Colonic mucosa (tissue), 4 donors: ENCODE measurements at regions not wholly inside any gene's neighbourhood (a gene's known extent, or its start where the extent isn't known, plus 50 kb on each side); places are given as distances from the start of the nearest gene placed in this dataset.
"Not testable (repeated sequence)": the region's sequence is repeated elsewhere in the genome, so short reads cannot be mapped to it uniquely, and the experiment has no call there.

Experiments
- DNase-seq: peaks from one replicate; pipeline ENCODE4 v3.0.0-alpha.2; 2020
- H3K27ac ChIP-seq: fragments of 200-600 bp; one replicate; pipeline ENCODE4 v1.8.0; 2021
- H3K27me3 ChIP-seq: fragments of 200-600 bp; one replicate; pipeline ENCODE4 v1.8.0; 2021
- H3K36me3 ChIP-seq: fragments of 200-600 bp; one replicate; pipeline ENCODE4 v1.8.0; 2021
- H3K4me1 ChIP-seq: fragments of 200-600 bp; one replicate; pipeline ENCODE4 v1.8.0; 2021; ENCODE audit warnings: mild to moderate bottlenecking
- H3K4me3 ChIP-seq: fragments of 200-600 bp; one replicate; pipeline ENCODE4 v1.8.0; 2021
- H3K9ac ChIP-seq, 2 donors: one replicate each; pipeline ENCODE4 v1.7.0; 2013; ENCODE audit warnings: control low read depth in 2 of 2, low read depth in 2 of 2, low read length in 2 of 2
- H3K9me3 ChIP-seq: fragments of 200-600 bp; one replicate; pipeline ENCODE4 v1.8.0; 2021
- intact Hi-C: fragments of 100-400 bp; cut with DNase I; formaldehyde crosslinking; loops from one replicate; pipeline ENCODE4 v1.14.1; 2022
- TF ChIP-seq, protein P1 (sequence below): fragments of 200-600 bp; IDR thresholded peaks from one replicate; pipeline ENCODE4 v1.8.0; 2022; ENCODE audit warnings: antibody characterized with exemption, mild to moderate bottlenecking
- donor health status: healthy.
- donor health status: DM: no; HTN: no; CAD: no.
- donor health status: DM: no; HTN: no; CAD: no.

DNA sequence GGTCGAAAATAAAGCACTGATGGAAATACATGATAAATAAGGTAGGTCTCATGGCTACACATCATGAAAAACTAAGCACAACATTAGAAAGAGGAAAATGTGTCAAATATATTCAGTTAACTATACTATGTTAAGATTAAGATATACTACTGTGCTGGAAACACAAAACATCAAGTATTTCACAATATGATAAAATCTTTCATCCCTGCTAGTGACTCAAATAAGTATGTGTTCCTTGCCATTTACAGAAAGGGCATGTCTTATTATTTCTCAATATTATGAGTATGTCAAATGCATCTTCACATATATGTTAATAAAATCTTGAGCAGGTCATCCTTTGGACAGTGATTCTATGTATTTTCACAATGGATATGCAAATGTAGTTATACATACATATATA is 1260.1 kb upstream of the ADGRL2 start:
- DNase-seq, result no peak

DNA sequence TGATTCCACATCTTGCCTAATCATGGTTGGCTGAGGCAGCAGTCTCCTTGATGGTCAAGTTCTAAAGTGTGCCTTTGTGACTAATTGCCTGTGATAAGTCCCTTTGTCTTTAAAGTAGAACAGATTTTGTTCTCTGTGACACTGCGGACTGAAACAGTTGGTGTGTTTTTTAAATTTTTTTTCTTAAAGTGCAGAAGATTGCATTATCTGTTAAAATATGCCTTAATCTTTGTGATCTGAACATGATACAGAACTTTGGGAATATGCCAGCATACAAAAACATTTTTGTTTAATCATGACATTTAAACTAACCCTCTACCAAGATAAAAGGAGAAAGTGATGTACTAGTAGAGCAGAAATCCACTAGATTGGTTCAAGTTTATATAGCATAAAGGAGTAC is 1260.6 kb upstream of the ADGRL2 start:
- Histone ChIP-seq H3K9ac (no peak overlapping the region), H3K36me3 (no peaks in the 10 kb centered on the region), H3K27me3 (no peaks in the 10 kb centered on the region), H3K4me1 (no peaks in the 10 kb centered on the region), H3K9me3 (no peaks in the 10 kb centered on the region), H3K4me3 (no peak overlapping the region), H3K27ac (no peak overlapping the region)
- intact Hi-C loops, result no loop called here
- TF ChIP-seq, protein P1, sequence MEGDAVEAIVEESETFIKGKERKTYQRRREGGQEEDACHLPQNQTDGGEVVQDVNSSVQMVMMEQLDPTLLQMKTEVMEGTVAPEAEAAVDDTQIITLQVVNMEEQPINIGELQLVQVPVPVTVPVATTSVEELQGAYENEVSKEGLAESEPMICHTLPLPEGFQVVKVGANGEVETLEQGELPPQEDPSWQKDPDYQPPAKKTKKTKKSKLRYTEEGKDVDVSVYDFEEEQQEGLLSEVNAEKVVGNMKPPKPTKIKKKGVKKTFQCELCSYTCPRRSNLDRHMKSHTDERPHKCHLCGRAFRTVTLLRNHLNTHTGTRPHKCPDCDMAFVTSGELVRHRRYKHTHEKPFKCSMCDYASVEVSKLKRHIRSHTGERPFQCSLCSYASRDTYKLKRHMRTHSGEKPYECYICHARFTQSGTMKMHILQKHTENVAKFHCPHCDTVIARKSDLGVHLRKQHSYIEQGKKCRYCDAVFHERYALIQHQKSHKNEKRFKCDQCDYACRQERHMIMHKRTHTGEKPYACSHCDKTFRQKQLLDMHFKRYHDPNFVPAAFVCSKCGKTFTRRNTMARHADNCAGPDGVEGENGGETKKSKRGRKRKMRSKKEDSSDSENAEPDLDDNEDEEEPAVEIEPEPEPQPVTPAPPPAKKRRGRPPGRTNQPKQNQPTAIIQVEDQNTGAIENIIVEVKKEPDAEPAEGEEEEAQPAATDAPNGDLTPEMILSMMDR, result no peak
- DNase-seq, result no peak

More for the DNA sequence above, 1260.1 kb upstream of the ADGRL2 start:
- intact Hi-C loops, result no loop called here
- Histone ChIP-seq H3K27me3 (no peaks in the 10 kb centered on the region), H3K27ac (no peak overlapping the region), H3K4me3 (no peak overlapping the region), H3K9ac (no peak overlapping the region), H3K4me1 (no peaks in the 10 kb centered on the region), H3K36me3 (no peaks in the 10 kb centered on the region), H3K9me3 (no peaks in the 10 kb centered on the region)
- TF ChIP-seq, protein P1, result no peak

DNA sequence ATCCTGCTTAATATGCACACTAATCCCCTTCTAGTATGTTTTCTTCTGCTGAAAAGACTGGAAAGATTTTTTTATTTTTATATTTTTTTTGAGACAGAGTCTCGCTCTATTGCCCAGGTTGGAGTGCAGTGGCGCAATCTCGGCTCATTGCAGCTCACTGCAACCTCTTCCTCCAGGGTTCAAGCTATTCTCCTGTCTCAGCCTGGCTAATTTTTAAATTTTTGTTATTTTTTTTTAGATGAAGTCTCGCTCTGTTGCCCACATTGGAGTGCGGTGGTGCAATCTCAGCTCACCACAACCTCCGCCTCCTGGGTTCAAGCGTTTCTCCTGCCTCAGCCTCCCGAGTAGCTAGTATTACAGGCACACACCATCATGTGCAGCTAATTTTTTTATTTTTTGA is 1261.4 kb upstream of the ADGRL2 start:
- DNase-seq, H3K27ac ChIP-seq, H3K9ac ChIP-seq, H3K9me3 ChIP-seq, H3K27me3 ChIP-seq, H3K4me1 ChIP-seq, H3K4me3 ChIP-seq, intact Hi-C loops, H3K36me3 ChIP-seq: not testable (repeated sequence)

DNA sequence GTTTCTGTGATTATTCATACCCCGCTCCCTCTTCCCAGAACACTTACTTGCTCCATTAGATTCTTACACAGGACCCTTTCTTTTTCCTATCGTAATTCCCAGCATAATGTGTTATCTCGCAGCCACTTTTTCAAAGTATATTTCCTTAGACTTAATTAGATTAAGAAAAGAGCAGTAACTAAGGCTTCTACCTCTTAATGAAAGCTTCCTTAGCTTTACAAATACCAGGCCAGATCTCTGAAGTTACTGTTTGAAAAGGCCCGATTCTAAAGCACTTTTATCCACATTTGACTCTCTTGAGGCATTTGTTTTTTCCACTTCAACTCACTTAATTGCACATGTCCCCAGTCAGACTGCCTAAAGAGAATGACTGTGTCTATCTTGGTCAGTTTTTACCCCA is 1264.3 kb upstream of the ADGRL2 start:
- Histone ChIP-seq H3K36me3 (no peaks in the 10 kb centered on the region), H3K27ac (no peak overlapping the region), H3K4me3 (no peak overlapping the region), H3K27me3 (no peaks in the 10 kb centered on the region), H3K9ac (no peak overlapping the region), H3K9me3 (no peaks in the 10 kb centered on the region), H3K4me1 (no peaks in the 10 kb centered on the region)
- DNase-seq, result no peak
- TF ChIP-seq, protein P1, result no peak
- intact Hi-C loops, result no loop called here

DNA sequence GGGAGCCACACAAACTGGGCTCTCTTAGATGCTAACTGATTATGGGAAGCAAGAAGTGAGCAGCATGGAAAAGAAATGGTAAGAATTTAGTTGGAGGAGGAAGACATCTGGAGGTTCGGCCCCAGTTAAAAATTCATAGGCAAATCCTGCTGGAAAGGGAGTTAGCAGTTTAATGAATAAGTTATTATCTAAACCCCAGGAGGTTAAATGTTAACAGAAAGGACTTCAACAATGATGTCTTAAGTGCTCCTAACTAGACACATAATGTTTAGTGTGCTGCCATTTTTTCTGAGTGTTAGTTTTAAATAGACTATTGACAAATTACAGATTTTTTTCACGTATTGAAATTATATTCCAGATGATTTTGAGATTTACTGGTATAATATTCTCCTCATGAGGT is 1265.3 kb upstream of the ADGRL2 start:
- H3K27ac ChIP-seq, result no peak overlapping the region
- H3K36me3 ChIP-seq, result no peaks in the 10 kb centered on the region
- no peak for DNase-seq
- H3K9me3 ChIP-seq, result no peaks in the 10 kb centered on the region
- no peak overlapping the region for H3K4me3 ChIP-seq
- no peak overlapping the region for H3K9ac ChIP-seq
- TF ChIP-seq, protein P1, result no peak
- intact Hi-C loops, result no loop called here
- no peaks in the 10 kb centered on the region for H3K4me1 ChIP-seq
- H3K27me3 ChIP-seq, result no peaks in the 10 kb centered on the region

DNA sequence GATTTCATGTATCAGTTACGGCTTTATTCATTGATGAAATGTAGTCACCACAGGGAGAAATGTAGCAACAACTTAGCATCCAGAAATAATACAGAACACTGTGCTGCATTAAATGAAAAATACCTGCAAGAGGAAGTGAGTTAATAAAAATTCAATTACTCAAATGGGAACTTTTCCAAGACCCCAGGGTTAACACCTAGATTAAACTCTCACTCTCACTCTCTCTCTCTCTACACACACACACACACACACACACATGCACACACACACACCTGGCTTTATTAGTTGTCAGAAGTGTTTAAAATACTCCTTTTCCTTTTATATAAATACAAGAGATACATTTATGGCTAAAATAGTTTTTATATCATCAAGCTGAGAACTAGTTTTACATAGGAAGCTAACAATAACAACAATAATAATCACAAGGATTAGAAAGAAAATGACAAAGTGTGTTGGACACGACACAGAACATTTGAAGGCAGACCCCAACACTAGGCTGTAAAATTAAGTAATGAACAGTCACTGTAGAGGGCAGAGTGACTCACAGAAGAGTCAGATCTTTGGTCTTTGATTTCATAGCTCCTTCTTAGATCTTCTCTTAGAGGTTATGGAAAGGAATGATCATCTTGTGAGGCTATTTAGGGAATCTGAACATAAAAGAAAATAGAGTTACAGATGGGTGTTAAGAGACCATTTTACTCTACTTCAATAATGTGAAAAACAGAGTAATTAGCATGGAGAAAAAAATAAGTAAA is 1266.0 kb upstream of the ADGRL2 start:
- Histone ChIP-seq H3K4me3 (no peak overlapping the region), H3K36me3 (no peaks in the 10 kb centered on the region), H3K27me3 (no peaks in the 10 kb centered on the region), H3K4me1 (no peaks in the 10 kb centered on the region), H3K27ac (no peak overlapping the region), H3K9ac (no peak overlapping the region), H3K9me3 (no peaks in the 10 kb centered on the region)
- intact Hi-C loops, result no loop called here
- no peak for DNase-seq
- TF ChIP-seq, protein P1, result no peak
